B cell (primary cell): ENCODE measurements at regions not wholly inside any gene's neighbourhood (a gene's known extent, or its start where the extent isn't known, plus 50 kb on each side); places are given as distances from the start of the nearest gene placed in this dataset.

Source experiments
- ATAC-seq: fragments of 200-7000 bp; cut with Tn5 transposase; one replicate; pipeline ENCODE4 v1.10.0; 2021; ENCODE audit warnings: low read depth, mild to moderate bottlenecking, moderate number of reproducible peaks, moderate library complexity
- CTCF ChIA-PET: fragments of 350-600 bp; sonication (Branson Sonifier 250); formaldehyde crosslinking; loops from one replicate; lab custom pipeline; 2021; ENCODE audit warnings: antibody characterized with exemption, inconsistent platforms; lab: Charles Lee
- POLR2A ChIA-PET: fragments of 350-600 bp; sonication (Branson Sonifier 250); formaldehyde crosslinking; loops from one replicate; lab custom pipeline; 2021; ENCODE audit warnings: antibody characterized with exemption; lab: Charles Lee
- DNase-seq: peaks from one replicate; pipeline ENCODE4 v3.0.0; 2013
- H2AFZ ChIP-seq: 2 replicates; pipeline ENCODE4 v1.6.1; 2012; ENCODE audit warnings: mild to moderate bottlenecking, low read depth, low read length; ENCODE audit not compliant: insufficient read depth, poor library complexity, severe bottlenecking
- H3K27ac ChIP-seq, 2 donors: 1 replicate in 1 of 2; 2 replicates in 1 of 2; pipeline ENCODE4 v1.5.1; 2012 to 2013; ENCODE audit warnings: low read length in 2 of 2, mild to moderate bottlenecking in 2 of 2, moderate library complexity in 1 of 2
- H3K27me3 ChIP-seq, 4 experiments: fragments of 200-600 bp in 1 of 4; sonication (generic) in 1 of 4; replicated peaks in 1 of 4; 1 replicate in 2 of 4; 2 replicates in 2 of 4; pipeline versions ENCODE4 v1.6.1 to v1.7.0; 2013 to 2016; ENCODE audit warnings: low read length in 3 of 4, mild to moderate bottlenecking in 2 of 4, mixed read lengths in 1 of 4, moderate library complexity in 1 of 4; ENCODE audit not compliant: insufficient read depth in 4 of 4, control insufficient read depth in 3 of 4; ENCODE audit errors: control extremely low read depth in 1 of 4
- H3K36me3 ChIP-seq, 2 experiments: replicated peaks in 1 of 2; 1 replicate in 1 of 2; 2 replicates in 1 of 2; pipeline versions ENCODE4 v1.6.1 to v1.7.1; 2013; ENCODE audit warnings: low read length in 1 of 2; ENCODE audit not compliant: insufficient read depth in 2 of 2, control insufficient read depth in 1 of 2; ENCODE audit errors: control extremely low read depth in 1 of 2, extremely low read depth in 1 of 2
- H3K4me1 ChIP-seq, 2 donors: fragments of 200-600 bp in 1 of 2; sonication (generic) in 1 of 2; 1 replicate in 1 of 2; 2 replicates in 1 of 2; pipeline versions ENCODE4 v1.5.1 to v1.6.1; 2013 to 2017; ENCODE audit warnings: low read length in 2 of 2; ENCODE audit not compliant: control insufficient read depth in 2 of 2, insufficient read depth in 2 of 2
- H3K4me2 ChIP-seq: replicated peaks from 2 replicates; pipeline ENCODE3; 2012; ENCODE audit warnings: mild to moderate bottlenecking, low read depth, low read length; ENCODE audit not compliant: poor library complexity, severe bottlenecking
- H3K4me3 ChIP-seq, 5 experiments: fragments of 200-600 bp in 1 of 5; sonication (generic) in 1 of 5; 1 replicate in 3 of 5; 2 replicates in 2 of 5; pipeline versions ENCODE4 v1.5.1 to v1.7.0; 2011 to 2016; ENCODE audit warnings: low read length in 4 of 5, mild to moderate bottlenecking in 4 of 5, low read depth in 2 of 5, control low read depth in 1 of 5, moderate library complexity in 1 of 5; ENCODE audit not compliant: insufficient read depth in 1 of 5; ENCODE audit errors: control extremely low read depth in 1 of 5, extremely low read depth in 1 of 5
- H3K79me2 ChIP-seq: fragments of 200-600 bp; sonication (generic); one replicate; pipeline ENCODE4 v1.6.0; 2016; ENCODE audit warnings: low read length; ENCODE audit not compliant: control insufficient read depth, insufficient read depth
- H3K9ac ChIP-seq: fragments of 200-600 bp; sonication (generic); 2 replicates; pipeline ENCODE4 v1.6.1; 2017; ENCODE audit warnings: mild to moderate bottlenecking, low read length, moderate library complexity
- H3K9me3 ChIP-seq, 3 donors: one replicate each; pipeline versions ENCODE4 v1.6.1 to v1.7.1; 2013; ENCODE audit warnings: low read length in 2 of 3; ENCODE audit not compliant: control insufficient read depth in 2 of 3, insufficient read depth in 1 of 3; ENCODE audit errors: control extremely low read depth in 1 of 3
- H4K20me1 ChIP-seq: 2 replicates; pipeline ENCODE4 v1.6.0; 2012; ENCODE audit warnings: mild to moderate bottlenecking, low read length; ENCODE audit not compliant: insufficient read depth, control insufficient read depth, poor library complexity, severe bottlenecking
- H3K27ac Mint-ChIP-seq: one replicate; pipeline ENCODE4 v1.8.0; 2021; ENCODE audit warnings: mixed read lengths
- H3K27me3 Mint-ChIP-seq: one replicate; pipeline ENCODE4 v1.8.0; 2021; ENCODE audit warnings: mixed read lengths
- H3K4me1 Mint-ChIP-seq: one replicate; pipeline ENCODE4 v1.8.0; 2021; ENCODE audit warnings: mixed read lengths
- H3K4me3 Mint-ChIP-seq: one replicate; pipeline ENCODE4 v1.8.0; 2021; ENCODE audit warnings: mixed read lengths
- H3K9me3 Mint-ChIP-seq: one replicate; pipeline ENCODE4 v1.8.0; 2022; ENCODE audit warnings: mixed read lengths; ENCODE audit not compliant: insufficient read depth
- EZH2 ChIP-seq: IDR thresholded peaks from 2 replicates; pipeline ENCODE4 v1.6.1; 2012; ENCODE audit warnings: borderline replicate concordance, low read depth, mild to moderate bottlenecking, moderate library complexity, low read length; ENCODE audit not compliant: insufficient read depth, poor library complexity, severe bottlenecking
- whole genome bisulfite sequencing: methylation state at CpG from one replicate; pipeline ENCODE4 v1.1.5; 2013; ENCODE audit warnings: missing lambda C conversion rate; ENCODE audit not compliant: insufficient coverage; 5-methylcytosine and 5-hydroxymethylcytosine counted together
- intact Hi-C: fragments of 100-400 bp; cut with micrococcal nuclease; formaldehyde crosslinking; loops from one replicate; pipeline ENCODE4 v1.10.0; 2022
- TF ChIP-seq, protein P1 (sequence below): fragments of 200-600 bp; IDR thresholded peaks from one replicate; pipeline ENCODE4 v1.8.0; 2022; ENCODE audit warnings: antibody characterized with exemption, mild to moderate bottlenecking

DNA sequence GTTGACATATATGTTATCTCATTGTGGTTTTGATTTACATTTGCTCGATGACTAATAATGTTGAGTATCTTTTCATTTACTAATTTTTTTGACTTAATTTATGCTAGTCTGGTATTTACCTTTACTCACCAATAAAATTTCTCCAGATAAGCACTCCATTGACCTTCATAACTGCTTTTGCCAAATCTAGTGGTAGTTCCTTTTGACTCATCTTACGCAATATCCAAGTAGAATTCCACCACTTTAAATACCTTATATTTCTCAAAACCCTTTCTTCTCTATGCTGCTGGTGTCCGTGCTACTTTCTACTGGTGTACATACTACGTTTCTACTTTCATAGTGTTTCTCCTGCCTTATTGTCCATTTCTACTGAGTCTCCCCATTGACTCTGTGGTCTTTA lies 407.6 kb upstream of the SPHKAP start:
- Histone ChIP-seq H4K20me1 (no peaks in the 10 kb centered on the region), H3K4me1 (no peaks in the 10 kb centered on the region), H3K79me2 (no peaks in the 10 kb centered on the region), H3K9me3 (no peaks in the 10 kb centered on the region), H3K27me3 (no peaks in the 10 kb centered on the region), H3K9ac (no peak overlapping the region), H3K4me2 (no peak overlapping the region), H2AFZ (no peak overlapping the region), H3K36me3 (no peaks in the 10 kb centered on the region), H3K27ac (no peak overlapping the region), H3K4me3 (no peak overlapping the region)
- ChIA-PET POLR2A (no interaction called here), CTCF (no interaction called here)
- TF ChIP-seq, protein P1, sequence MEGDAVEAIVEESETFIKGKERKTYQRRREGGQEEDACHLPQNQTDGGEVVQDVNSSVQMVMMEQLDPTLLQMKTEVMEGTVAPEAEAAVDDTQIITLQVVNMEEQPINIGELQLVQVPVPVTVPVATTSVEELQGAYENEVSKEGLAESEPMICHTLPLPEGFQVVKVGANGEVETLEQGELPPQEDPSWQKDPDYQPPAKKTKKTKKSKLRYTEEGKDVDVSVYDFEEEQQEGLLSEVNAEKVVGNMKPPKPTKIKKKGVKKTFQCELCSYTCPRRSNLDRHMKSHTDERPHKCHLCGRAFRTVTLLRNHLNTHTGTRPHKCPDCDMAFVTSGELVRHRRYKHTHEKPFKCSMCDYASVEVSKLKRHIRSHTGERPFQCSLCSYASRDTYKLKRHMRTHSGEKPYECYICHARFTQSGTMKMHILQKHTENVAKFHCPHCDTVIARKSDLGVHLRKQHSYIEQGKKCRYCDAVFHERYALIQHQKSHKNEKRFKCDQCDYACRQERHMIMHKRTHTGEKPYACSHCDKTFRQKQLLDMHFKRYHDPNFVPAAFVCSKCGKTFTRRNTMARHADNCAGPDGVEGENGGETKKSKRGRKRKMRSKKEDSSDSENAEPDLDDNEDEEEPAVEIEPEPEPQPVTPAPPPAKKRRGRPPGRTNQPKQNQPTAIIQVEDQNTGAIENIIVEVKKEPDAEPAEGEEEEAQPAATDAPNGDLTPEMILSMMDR = no peak
- no peak for TF ChIP-seq EZH2
- Mint-ChIP-seq H3K9me3 (no peaks in the 10 kb centered on the region), H3K27ac (no peak overlapping the region), H3K27me3 (no peaks in the 10 kb centered on the region), H3K4me3 (no peak overlapping the region), H3K4me1 (no peaks in the 10 kb centered on the region)
- WGBS = 67% methylated on average over 3 of the region's 4 CpGs
- intact Hi-C loops = no loop called here
- DNase-seq = no peak
- no peak for ATAC-seq

DNA sequence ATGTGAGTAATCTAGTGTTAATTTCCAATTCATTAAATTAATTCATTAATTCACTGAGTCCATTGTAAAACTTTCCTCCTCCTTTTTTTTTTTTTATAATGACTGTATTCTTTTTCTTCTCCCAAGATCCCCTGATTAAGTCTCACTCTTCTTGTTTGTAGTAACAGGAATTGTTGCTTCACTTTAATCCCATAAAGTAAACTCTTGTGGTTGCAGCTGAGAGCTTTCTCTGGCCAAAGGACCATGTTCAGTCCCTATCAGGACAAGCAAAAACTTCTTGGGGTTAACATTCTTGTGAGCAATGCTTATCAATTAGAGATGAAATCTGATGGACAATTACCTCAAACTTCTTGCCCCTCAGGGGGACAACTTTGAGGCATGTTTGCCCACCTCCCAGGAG lies 400.2 kb upstream of the SPHKAP start:
- H3K27me3 Mint-ChIP-seq = no peaks in the 10 kb centered on the region
- Histone ChIP-seq H2AFZ (no peak overlapping the region), H3K27ac (no peak overlapping the region), H3K9ac (no peak overlapping the region), H4K20me1 (no peaks in the 10 kb centered on the region), H3K4me1 (no peaks in the 10 kb centered on the region), H3K36me3 (no peaks in the 10 kb centered on the region), H3K27me3 (no peaks in the 10 kb centered on the region), H3K4me2 (no peak overlapping the region), H3K4me3 (no peak overlapping the region), H3K79me2 (no peaks in the 10 kb centered on the region), H3K9me3 (peaks cover 0 to 6% (median 0%) of the 10 kb centered on the region in 3 donors)
- DNase-seq = no peak
- intact Hi-C loops = no loop called here
- no peak for TF ChIP-seq EZH2
- TF ChIP-seq, protein P1 = no peak
- H3K4me1 Mint-ChIP-seq = no peaks in the 10 kb centered on the region
- POLR2A ChIA-PET = no interaction called here
- H3K9me3 Mint-ChIP-seq = no peaks in the 10 kb centered on the region
- no peak overlapping the region for H3K4me3 Mint-ChIP-seq
- CTCF ChIA-PET = interaction anchor here (0.6 kb wide), 1 partner anchor 15 kb away, joined by 3 read pairs; no protein-coding TSS in a partner anchor
- ATAC-seq = no peak
- no peak overlapping the region for H3K27ac Mint-ChIP-seq
